GM21360 (cell line): ENCODE measurements at regions not wholly inside any gene's neighbourhood (a gene's known extent, or its start where the extent isn't known, plus 50 kb on each side); places are given as distances from the start of the nearest gene placed in this dataset.
"Not testable (repeated sequence)": the region's sequence is repeated elsewhere in the genome, so short reads cannot be mapped to it uniquely, and the experiment has no call there.

Experiments
- ATAC-seq: cut with Tn5 transposase; IDR thresholded peaks from one replicate; pipeline ENCODE4 v1.9.1; 2021; ENCODE audit warnings: mild to moderate bottlenecking, moderate library complexity; ENCODE audit not compliant: unreplicated experiment

DNA sequence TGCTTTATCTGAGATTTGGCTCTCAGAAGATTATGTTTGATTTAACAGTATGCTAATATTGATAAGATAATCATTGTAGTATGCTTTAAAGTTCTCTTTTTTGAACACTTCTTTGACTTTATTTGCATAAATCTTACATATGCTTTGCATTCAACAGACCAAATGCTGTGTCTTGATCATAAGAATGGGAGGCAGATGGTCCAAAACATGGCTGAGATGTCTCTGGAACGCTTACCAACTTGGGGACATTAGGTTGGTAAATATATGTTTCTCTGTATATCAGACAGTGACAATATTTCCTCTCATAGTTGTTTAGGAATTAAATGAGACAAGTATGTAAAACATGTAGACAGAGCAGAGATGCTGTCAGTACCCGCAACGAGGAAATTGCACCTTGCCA lies 197.9 kb upstream of the CTNND2 start:
- ATAC-seq = no peak

DNA sequence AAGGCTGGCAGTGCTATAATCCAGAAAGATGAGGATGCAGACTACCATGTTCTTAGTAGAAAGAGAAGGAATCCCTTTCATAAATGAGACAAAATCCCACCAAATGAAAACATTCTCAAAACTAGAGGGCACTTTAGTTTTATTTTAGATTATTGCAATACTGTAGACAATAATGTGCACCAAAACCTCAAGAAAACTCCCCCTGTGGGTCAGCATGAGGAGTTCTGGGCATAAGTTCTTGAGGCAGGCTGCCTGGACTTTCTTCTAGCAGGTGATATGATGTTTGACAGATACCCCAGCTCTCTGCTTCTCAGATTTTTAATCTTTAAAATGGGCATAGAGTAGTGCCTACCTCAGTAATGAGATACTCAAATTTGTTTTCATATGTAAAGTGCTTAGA lies 196.3 kb upstream of the CTNND2 start:
- no peak for ATAC-seq

DNA sequence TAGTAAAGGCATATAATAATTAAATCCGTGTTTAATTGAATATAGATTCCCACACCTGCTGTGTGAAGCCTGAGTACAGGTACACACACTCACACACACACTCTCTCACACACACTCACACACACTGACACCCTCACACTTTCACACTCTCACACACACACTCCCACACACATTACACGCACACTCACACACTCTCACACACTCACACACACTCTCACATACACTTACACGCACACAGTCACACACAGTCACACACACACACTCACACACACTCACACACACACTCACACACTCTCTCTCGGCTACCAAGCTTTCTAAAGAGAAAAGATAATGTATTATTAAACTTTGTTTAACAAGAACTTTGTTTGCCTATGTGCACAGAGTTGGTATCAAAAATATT lies 195.1 kb upstream of the CTNND2 start:
- ATAC-seq = no peak

- no peak for ATAC-seq
Measured at GRCh38 chr5:12095808-12096281, 191.6 kb upstream of the CTNND2 start.

DNA sequence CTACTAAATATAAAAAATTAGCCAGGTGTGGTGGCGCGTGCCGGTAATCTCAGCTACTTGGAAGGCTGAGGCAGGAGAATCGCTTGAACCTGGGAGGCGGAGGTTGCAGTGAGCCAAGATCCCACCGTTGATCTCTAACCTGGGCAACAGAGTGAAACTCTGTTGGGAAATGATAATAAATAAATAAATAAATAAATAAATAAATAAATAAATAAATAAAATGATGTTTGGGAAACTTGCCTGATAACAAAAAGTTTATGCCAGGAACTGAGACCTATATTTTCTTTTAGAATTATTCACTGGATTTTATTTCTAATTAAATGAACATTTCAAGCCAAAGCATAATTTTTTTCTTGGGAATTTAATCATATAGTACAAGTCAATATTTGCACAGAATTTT lies 189.3 kb upstream of the CTNND2 start:
- ATAC-seq = no peak

GRCh38 chr5:12080761-12081160 lies 176.5 kb upstream of the CTNND2 start:
- ATAC-seq = no peak

DNA sequence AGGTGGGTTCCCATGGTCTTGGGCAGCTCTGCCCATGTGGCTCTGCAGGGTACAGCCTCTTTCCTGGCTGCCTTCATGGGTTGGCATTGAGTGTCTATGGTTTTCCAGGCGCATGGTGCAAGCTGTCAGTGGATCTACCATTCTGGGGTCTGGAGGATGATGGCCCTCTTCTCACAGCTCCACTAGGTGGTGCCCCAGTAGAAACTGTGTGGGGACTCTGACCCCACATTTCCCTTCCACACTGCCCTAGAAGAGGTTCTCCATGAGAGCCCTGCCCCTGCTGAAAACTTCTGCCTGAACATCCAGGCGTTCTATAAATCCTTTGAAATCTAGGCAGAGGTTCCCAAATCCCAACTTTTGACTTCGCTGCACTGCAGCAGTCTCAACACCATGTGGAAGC lies 174.0 kb upstream of the CTNND2 start:
- not testable (repeated sequence) for ATAC-seq

GRCh38 chr5:12073426-12073825 lies 169.2 kb upstream of the CTNND2 start:
- no peak for ATAC-seq

DNA sequence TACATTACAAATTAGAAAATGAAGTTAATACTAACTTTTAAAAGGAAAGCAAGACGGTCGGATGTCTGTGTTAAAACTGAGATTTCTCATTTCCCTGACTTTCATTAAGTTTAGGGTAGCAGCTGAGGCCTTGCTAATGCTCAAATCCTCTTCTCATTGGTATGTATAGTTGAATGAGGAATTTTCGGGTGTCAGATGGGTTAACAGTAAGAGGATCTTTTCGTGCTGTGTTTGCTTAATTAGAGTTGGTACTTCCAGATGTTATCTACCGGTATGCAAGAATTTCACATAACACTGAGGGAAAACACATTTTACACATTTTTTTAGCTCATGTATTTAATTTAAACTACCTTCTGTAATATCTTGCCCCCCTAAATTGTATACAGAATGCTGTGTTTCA lies 168.2 kb upstream of the CTNND2 start:
- no peak for ATAC-seq

DNA sequence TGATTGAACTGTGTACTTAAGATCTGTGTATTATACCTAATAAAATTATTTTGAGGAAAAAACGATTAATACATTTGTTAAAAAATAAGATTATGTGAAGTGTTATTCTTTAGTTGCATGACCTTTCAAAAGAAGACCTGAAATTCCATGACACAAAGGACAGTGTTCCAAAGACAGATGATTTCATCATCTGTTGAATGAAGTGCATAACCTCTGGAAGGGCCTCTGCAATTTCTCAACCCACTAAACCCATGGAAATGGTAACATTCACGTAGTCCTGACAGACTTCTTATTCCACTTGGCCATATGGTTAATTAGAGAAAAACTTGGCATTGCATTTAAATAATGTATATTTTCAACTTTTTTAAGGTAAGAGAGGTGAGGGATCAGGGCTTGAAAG lies 167.2 kb upstream of the CTNND2 start:
- no peak for ATAC-seq

- ATAC-seq = no peak
Measured at GRCh38 chr5:12023614-12024241, 119.5 kb upstream of the CTNND2 start.

DNA sequence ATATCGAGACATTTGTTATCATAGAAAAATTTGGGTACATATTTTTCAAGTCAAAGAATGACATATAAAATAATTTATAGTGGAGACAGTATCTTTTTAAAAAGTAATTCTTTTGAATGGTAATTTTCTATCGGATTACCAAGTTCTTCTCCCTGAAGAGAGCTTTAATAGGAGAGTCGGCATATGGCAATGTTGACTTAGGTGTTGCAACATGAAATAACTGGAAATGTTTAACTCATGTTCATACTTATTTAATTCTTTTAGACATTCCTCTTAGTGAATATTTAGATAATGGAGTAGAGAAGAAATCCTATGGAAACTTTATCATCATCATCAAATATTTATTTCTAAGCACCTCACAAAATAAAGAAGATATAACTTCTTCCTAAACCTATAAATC lies 118.2 kb upstream of the CTNND2 start:
- ATAC-seq = no peak

GRCh38 chr5:12019306-12019705 lies 115.1 kb upstream of the CTNND2 start:
- ATAC-seq = no peak

- no peak for ATAC-seq
Measured at GRCh38 chr5:12017007-12017406, 112.8 kb upstream of the CTNND2 start.

DNA sequence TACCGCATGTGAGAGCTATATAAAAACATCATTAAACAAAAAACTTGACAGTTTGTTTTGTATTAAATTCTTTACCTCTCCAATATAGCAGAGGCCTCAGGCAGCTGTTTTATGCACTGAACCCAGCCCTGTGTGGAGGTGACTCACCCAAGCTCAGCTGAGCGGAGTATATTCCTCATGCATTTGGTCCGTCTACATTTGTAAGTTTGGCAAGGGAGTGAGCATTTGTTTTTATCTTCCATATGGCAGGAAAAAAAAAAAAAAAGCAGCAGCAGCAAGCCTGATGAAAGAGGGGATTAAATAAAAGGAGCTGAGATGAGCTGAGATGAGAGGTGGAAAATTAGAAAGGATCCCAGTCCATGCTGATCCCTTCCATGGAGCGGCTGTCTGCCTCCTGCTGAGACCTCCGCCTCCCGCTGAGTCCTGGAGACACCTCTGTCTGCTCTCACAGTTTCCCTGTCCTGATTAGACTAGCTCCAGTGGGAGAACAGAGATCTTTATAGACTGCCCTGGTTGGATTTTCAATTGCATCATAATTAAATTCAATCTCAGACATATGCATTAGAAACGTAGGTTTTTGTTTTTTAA lies 112.0 kb upstream of the CTNND2 start:
- ATAC-seq = no peak

- no peak for ATAC-seq
Measured at GRCh38 chr5:12013351-12013750, 109.1 kb upstream of the CTNND2 start.

- ATAC-seq = no peak
Measured at GRCh38 chr5:12003680-12004079, 99.4 kb upstream of the CTNND2 start.

GRCh38 chr5:11998397-11998796 lies 94.2 kb upstream of the CTNND2 start:
- ATAC-seq = no peak

DNA sequence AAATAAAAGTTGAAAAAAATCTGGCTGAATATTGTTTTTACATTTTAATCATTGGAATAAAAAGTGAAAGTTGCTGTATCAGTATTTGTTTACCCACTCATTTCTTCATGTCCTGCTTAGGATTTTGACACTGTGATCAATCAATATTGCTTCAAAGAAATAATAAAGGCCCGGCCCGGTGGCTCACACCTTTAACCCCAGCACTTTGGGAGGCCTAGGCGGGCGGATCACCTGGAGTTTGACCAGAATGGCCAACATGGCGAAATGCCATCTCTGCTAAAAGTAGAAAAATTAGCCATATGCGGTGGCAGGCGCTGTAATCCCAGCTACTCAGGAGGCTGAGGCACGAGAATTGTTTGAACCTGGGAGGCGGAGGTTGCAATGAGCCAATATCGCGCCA lies 93.7 kb upstream of the CTNND2 start:
- ATAC-seq = no peak

DNA sequence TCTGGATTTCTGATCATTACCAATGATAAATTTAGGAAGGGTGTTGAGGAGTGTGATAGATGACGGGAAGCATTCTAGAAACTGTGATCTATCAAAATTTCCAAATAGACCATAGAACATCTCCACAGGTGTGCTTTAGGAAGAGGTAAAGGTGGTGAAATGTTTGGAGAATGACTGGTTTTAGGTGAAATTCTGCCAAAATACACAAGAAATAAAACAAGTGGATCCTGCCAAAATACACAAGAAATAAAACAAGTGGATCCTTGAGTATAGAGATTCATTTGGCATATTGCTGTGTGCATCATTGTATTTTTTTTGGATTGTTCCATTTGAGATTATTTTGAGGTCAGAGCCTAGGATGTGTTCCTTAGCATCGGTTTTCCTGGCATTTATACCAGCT lies 88.3 kb upstream of the CTNND2 start:
- no peak for ATAC-seq

- no peak for ATAC-seq
Measured at GRCh38 chr5:11985993-11986392, 81.7 kb upstream of the CTNND2 start.

DNA sequence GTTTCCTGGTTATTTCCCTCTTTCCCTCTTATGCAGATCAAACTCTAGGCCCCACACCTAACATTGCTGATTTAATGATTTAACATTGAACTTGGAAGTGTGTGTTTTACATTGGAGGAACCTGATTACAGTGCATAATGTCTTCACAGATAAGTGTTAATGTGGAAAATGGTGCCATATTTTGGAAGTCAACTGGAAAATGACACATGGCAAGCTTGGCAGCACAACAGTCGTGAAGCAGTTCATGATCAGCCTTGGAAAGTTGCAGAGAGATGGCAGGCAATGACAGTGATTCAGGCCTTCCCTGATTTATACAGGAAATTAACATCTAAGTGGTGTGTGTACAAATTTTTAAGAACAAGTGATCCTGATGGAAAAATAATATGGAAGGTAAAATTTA lies 80.0 kb upstream of the CTNND2 start:
- no peak for ATAC-seq

GRCh38 chr5:11981986-11982385 lies 77.7 kb upstream of the CTNND2 start:
- ATAC-seq = no peak
